OCI-LY7 (cell line): ENCODE measurements at regions not wholly inside any gene's neighbourhood (a gene's known extent, or its start where the extent isn't known, plus 50 kb on each side); places are given as distances from the start of the nearest gene placed in this dataset.

Experiments used
- EZH2phosphoT487 ChIP-seq: fragments of 200-600 bp; sonication (generic); IDR thresholded peaks from 2 replicates; pipeline ENCODE4 v1.6.1; 2018; ENCODE audit warnings: low read depth, borderline replicate concordance, mild to moderate bottlenecking, mixed run types, antibody characterized with exemption, low read length, moderate library complexity, mixed read lengths
- TF ChIP-seq, protein P1 (sequence below): fragments of 200-600 bp; sonication (generic); conservative IDR thresholded peaks from 2 replicates; pipeline ENCODE4 v1.5.1; 2014; ENCODE audit warnings: mild to moderate bottlenecking, antibody characterized with exemption, low read length, moderate library complexity, mixed read lengths

DNA sequence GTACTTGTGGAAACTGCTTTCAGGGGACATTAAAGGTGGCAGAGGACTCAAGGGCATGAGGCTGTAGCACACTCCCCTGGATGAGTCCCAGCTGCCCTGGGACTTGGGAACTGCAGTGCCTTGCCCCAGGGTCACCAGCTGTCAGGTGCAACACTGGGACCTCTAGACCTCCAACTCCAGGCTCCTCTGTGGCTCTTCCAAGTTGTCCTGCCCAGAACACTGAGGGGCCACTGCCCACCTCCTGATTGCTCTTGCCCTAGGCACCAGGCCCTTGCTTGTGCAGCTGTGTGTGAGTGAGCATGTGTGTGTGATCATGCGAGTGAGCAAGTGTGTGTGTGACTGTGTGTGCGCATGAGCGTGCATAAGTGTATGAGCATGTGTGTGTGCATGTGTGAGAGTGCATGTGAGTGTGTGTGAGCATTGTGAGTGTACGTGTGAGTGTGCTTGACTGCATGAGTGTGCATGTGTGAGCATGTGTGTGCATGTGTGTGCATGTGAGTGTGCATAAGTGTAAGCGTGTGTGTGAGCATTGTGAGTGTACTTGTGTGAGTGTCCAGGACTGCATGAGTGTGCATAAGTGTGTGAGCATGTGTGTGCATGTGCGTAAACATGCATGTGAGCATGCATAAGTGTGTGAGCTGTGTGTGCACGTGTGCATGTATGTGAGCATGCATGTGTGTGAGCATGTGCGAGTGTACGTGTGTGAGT is 301.5 kb downstream of the NDUFA10 start:
- TF ChIP-seq, protein P1, sequence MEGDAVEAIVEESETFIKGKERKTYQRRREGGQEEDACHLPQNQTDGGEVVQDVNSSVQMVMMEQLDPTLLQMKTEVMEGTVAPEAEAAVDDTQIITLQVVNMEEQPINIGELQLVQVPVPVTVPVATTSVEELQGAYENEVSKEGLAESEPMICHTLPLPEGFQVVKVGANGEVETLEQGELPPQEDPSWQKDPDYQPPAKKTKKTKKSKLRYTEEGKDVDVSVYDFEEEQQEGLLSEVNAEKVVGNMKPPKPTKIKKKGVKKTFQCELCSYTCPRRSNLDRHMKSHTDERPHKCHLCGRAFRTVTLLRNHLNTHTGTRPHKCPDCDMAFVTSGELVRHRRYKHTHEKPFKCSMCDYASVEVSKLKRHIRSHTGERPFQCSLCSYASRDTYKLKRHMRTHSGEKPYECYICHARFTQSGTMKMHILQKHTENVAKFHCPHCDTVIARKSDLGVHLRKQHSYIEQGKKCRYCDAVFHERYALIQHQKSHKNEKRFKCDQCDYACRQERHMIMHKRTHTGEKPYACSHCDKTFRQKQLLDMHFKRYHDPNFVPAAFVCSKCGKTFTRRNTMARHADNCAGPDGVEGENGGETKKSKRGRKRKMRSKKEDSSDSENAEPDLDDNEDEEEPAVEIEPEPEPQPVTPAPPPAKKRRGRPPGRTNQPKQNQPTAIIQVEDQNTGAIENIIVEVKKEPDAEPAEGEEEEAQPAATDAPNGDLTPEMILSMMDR = no peak
- TF ChIP-seq EZH2phosphoT487 = no peak
